Left ventricle myocardium inferior (tissue), 1 donor: ENCODE measurements at regions not wholly inside any gene's neighbourhood (a gene's known extent, or its start where the extent isn't known, plus 50 kb on each side); places are given as distances from the start of the nearest gene placed in this dataset.

Experiments
- DNase-seq: peaks from one replicate; pipeline ENCODE4 v3.0.0-alpha.2; 2020
- H3K27ac ChIP-seq: fragments of 200-600 bp; replicated peaks from 2 replicates; pipeline ENCODE4 v1.8.0; 2021
- H3K27me3 ChIP-seq: fragments of 200-600 bp; 2 replicates; pipeline ENCODE4 v1.8.0; 2021; ENCODE audit warnings: low read depth
- H3K36me3 ChIP-seq: fragments of 200-600 bp; 2 replicates; pipeline ENCODE4 v1.8.0; 2021
- H3K4me1 ChIP-seq: fragments of 200-600 bp; 2 replicates; pipeline ENCODE4 v1.8.0; 2021
- H3K4me3 ChIP-seq: fragments of 200-600 bp; 2 replicates; pipeline ENCODE4 v1.8.0; 2021; ENCODE audit warnings: mild to moderate bottlenecking, moderate library complexity
- H3K9me3 ChIP-seq: fragments of 200-600 bp; replicated peaks from 2 replicates; pipeline ENCODE4 v1.8.0; 2021
- intact Hi-C: fragments of 100-400 bp; cut with micrococcal nuclease; formaldehyde crosslinking; loops from one replicate; pipeline ENCODE4 v1.11.0; 2022
- TF ChIP-seq, protein P1 (sequence below): fragments of 200-600 bp; IDR thresholded peaks from 2 replicates; pipeline ENCODE4 v1.8.0; 2021; ENCODE audit warnings: antibody characterized with exemption, mild to moderate bottlenecking, borderline replicate concordance
- donor health status: DM: no; HTN: yes; CAD: no; lungs with severe emphysema.

DNA sequence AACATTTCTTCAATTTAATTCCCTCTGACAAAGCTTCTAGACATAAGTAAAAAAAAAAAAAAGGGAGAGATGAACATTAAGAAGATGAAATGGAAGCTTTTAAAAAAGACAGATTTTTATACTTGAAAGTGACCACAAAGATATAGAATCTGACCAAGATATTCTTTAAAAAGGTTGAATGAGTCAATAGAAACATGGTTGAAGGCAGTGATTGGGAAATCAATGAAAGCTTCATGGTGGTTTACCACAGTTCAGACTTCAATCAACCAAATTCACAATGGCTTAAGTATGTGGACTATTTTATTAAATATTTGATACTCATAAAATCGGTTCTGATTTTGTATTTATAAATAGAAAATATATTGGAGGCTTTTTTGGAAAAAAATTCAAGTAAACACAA, 248.4 kb upstream of the HSF2 start:
- no peak overlapping the region for H3K4me3 ChIP-seq
- peaks cover 36% of the 10 kb centered on the region for H3K4me1 ChIP-seq
- no peaks in the 10 kb centered on the region for H3K9me3 ChIP-seq
- H3K36me3 ChIP-seq, result no peaks in the 10 kb centered on the region
- no peaks in the 10 kb centered on the region for H3K27me3 ChIP-seq
- TF ChIP-seq, protein P1, sequence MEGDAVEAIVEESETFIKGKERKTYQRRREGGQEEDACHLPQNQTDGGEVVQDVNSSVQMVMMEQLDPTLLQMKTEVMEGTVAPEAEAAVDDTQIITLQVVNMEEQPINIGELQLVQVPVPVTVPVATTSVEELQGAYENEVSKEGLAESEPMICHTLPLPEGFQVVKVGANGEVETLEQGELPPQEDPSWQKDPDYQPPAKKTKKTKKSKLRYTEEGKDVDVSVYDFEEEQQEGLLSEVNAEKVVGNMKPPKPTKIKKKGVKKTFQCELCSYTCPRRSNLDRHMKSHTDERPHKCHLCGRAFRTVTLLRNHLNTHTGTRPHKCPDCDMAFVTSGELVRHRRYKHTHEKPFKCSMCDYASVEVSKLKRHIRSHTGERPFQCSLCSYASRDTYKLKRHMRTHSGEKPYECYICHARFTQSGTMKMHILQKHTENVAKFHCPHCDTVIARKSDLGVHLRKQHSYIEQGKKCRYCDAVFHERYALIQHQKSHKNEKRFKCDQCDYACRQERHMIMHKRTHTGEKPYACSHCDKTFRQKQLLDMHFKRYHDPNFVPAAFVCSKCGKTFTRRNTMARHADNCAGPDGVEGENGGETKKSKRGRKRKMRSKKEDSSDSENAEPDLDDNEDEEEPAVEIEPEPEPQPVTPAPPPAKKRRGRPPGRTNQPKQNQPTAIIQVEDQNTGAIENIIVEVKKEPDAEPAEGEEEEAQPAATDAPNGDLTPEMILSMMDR, result no peak
- intact Hi-C loops, result no loop called here
- DNase-seq, result no peak
- no peak overlapping the region for H3K27ac ChIP-seq

GRCh38 chr6:122151763-122152162, 247.7 kb upstream of the HSF2 start:
- Histone ChIP-seq H3K9me3 (no peaks in the 10 kb centered on the region), H3K4me3 (no peak overlapping the region), H3K36me3 (no peaks in the 10 kb centered on the region), H3K27me3 (no peaks in the 10 kb centered on the region), H3K27ac (peak overlapping the region; percentile 37), H3K4me1 (peaks cover 36% of the 10 kb centered on the region)
- TF ChIP-seq, protein P1, result no peak
- no peak for DNase-seq
- intact Hi-C loops, result no loop called here

- Histone ChIP-seq H3K4me3 (no peak overlapping the region), H3K36me3 (no peaks in the 10 kb centered on the region), H3K4me1 (peaks cover 36% of the 10 kb centered on the region), H3K27ac (peak overlapping the region; percentile 37), H3K9me3 (no peaks in the 10 kb centered on the region), H3K27me3 (no peaks in the 10 kb centered on the region)
- intact Hi-C loops, result no loop called here
- TF ChIP-seq, protein P1, result no peak
- no peak for DNase-seq
These were observed 245.9 kb upstream of the HSF2 start for GRCh38 chr6:122153557-122153956.

GRCh38 chr6:122154155-122154554, 245.3 kb upstream of the HSF2 start:
- intact Hi-C loops, result no loop called here
- H3K27me3 ChIP-seq, result no peaks in the 10 kb centered on the region

DNA sequence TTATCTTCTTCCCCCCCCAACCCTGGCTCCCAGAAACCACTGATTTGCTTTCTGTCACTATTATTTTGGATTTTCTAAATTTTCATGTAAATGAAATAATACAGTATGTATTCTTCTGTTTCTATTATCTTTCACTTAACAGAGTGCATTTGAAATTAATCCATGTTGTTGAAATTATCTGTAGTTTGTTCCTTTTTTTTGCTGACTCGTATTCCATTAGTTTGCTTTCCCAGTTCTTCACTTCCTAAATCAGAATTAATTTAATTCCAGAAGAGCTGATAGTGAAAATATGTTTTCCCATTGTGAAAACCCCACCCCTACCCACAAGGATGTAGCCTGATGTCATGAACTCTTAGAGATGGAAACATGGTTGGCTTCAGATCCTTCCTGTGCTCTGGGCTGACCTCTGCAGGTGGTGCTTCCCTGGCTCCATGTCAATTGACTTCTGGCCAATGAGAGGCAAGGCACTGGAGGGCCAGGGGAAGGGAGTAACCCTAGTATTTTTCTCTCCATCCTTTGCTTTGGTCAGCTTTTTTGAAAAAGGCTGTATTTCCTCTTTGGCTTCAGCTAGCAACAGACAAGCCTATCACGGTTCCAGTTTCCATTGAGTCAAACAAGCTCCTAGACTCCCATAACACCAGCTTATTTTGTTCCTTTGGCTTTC, 244.4 kb upstream of the HSF2 start:
- H3K27ac ChIP-seq, result no peak overlapping the region
- DNase-seq, result peak; percentile 28

More at GRCh38 chr6:122154155-122154554, 245.3 kb upstream of the HSF2 start:
- no peaks in the 10 kb centered on the region for H3K36me3 ChIP-seq
- H3K9me3 ChIP-seq, result no peaks in the 10 kb centered on the region
- H3K4me3 ChIP-seq, result no peak overlapping the region
- peaks cover 36% of the 10 kb centered on the region for H3K4me1 ChIP-seq
- no peak for DNase-seq
- TF ChIP-seq, protein P1, result no peak
- peak overlapping the region; percentile 37 for H3K27ac ChIP-seq

More for the DNA sequence above, 244.4 kb upstream of the HSF2 start:
- no peaks in the 10 kb centered on the region for H3K36me3 ChIP-seq
- no peak overlapping the region for H3K4me3 ChIP-seq
- no peaks in the 10 kb centered on the region for H3K9me3 ChIP-seq
- H3K4me1 ChIP-seq, result peaks cover 36% of the 10 kb centered on the region
- TF ChIP-seq, protein P1, result no peak
- intact Hi-C loops, result no loop called here
- no peaks in the 10 kb centered on the region for H3K27me3 ChIP-seq
